H9 (cell line): ENCODE measurements at regions not wholly inside any gene's neighbourhood (a gene's known extent, or its start where the extent isn't known, plus 50 kb on each side); places are given as distances from the start of the nearest gene placed in this dataset.

ENCODE experiments used
- DNase-seq: peaks from one replicate; pipeline ENCODE4 v3.0.0-alpha.2; 2017
- H2AFZ ChIP-seq: one replicate; pipeline ENCODE4 v1.6.1; 2013; ENCODE audit warnings: mild to moderate bottlenecking, low read length, control low read depth, moderate library complexity
- H2AK5ac ChIP-seq: 2 replicates; pipeline ENCODE4 v1.6.1; 2013; ENCODE audit warnings: low read length, control low read depth, mixed read lengths; ENCODE audit not compliant: insufficient read length
- H2BK120ac ChIP-seq: one replicate; pipeline ENCODE4 v1.6.1; 2013; ENCODE audit warnings: low read depth, mild to moderate bottlenecking, low read length, control low read depth, inconsistent platforms; ENCODE audit not compliant: poor library complexity, severe bottlenecking
- H2BK12ac ChIP-seq: 2 replicates; pipeline ENCODE4 v1.6.1; 2013; ENCODE audit warnings: low read length, control low read depth, mixed read lengths, low read depth; ENCODE audit not compliant: insufficient read length
- H2BK15ac ChIP-seq: 2 replicates; pipeline ENCODE4 v1.6.1; 2013; ENCODE audit warnings: low read depth, low read length, control low read depth
- H2BK20ac ChIP-seq: one replicate; pipeline ENCODE4 v1.6.1; 2013; ENCODE audit warnings: low read depth, mild to moderate bottlenecking, low read length, control low read depth, inconsistent platforms; ENCODE audit not compliant: poor library complexity, severe bottlenecking
- H2BK5ac ChIP-seq: 2 replicates; pipeline ENCODE4 v1.6.1; 2013; ENCODE audit warnings: low read length, control low read depth, mixed read lengths; ENCODE audit not compliant: insufficient read length
- H3K14ac ChIP-seq: 2 replicates; pipeline ENCODE4 v1.6.1; 2013; ENCODE audit warnings: low read length, control low read depth; ENCODE audit not compliant: insufficient read depth
- H3K18ac ChIP-seq: 2 replicates; pipeline ENCODE4 v1.6.1; 2013; ENCODE audit warnings: low read depth, mild to moderate bottlenecking, mixed read lengths, low read length, control low read depth; ENCODE audit not compliant: insufficient read length
- H3K23ac ChIP-seq: 2 replicates; pipeline ENCODE4 v1.6.1; 2013; ENCODE audit warnings: low read length, control low read depth, mixed read lengths, low read depth; ENCODE audit not compliant: insufficient read length
- H3K23me2 ChIP-seq: 2 replicates; pipeline ENCODE4 v1.6.1; 2013; ENCODE audit warnings: low read depth, mild to moderate bottlenecking, mixed read lengths, low read length, control low read depth; ENCODE audit not compliant: insufficient read length, poor library complexity, severe bottlenecking
- H3K27ac ChIP-seq: 2 replicates; pipeline ENCODE4 v1.5.1; 2013; ENCODE audit warnings: low read length, control low read depth, mixed read lengths, low read depth; ENCODE audit not compliant: insufficient read length
- H3K27me3 ChIP-seq: 2 replicates; pipeline ENCODE4 v1.6.1; 2013; ENCODE audit warnings: low read length, control low read depth, inconsistent platforms; ENCODE audit not compliant: insufficient read depth
- H3K4ac ChIP-seq: 2 replicates; pipeline ENCODE4 v1.6.1; 2013; ENCODE audit warnings: low read depth, mild to moderate bottlenecking, control low read depth, inconsistent platforms, low read length, moderate library complexity
- H3K4me1 ChIP-seq: 2 replicates; pipeline ENCODE4 v1.6.1; 2013; ENCODE audit warnings: low read length, control low read depth, inconsistent platforms; ENCODE audit not compliant: insufficient read depth
- H3K4me2 ChIP-seq: 2 replicates; pipeline ENCODE4 v1.6.1; 2013; ENCODE audit warnings: low read length, control low read depth, mixed read lengths; ENCODE audit not compliant: insufficient read length, insufficient read depth
- H3K56ac ChIP-seq: 2 replicates; pipeline ENCODE4 v1.6.1; 2013; ENCODE audit warnings: low read depth, mild to moderate bottlenecking, mixed read lengths, low read length, control low read depth; ENCODE audit not compliant: insufficient read length
- H3K79me1 ChIP-seq: 2 replicates; pipeline ENCODE4 v1.6.1; 2013; ENCODE audit warnings: low read depth, mild to moderate bottlenecking, moderate library complexity, low read length, control low read depth, inconsistent platforms; ENCODE audit not compliant: insufficient read depth, poor library complexity, severe bottlenecking
- H3K79me2 ChIP-seq: 2 replicates; pipeline ENCODE4 v1.6.1; 2013; ENCODE audit warnings: low read length, control low read depth, inconsistent platforms; ENCODE audit not compliant: insufficient read depth
- H3K9ac ChIP-seq: 2 replicates; pipeline ENCODE4 v1.6.1; 2013; ENCODE audit warnings: low read length, control low read depth, mixed read lengths; ENCODE audit not compliant: insufficient read length; ENCODE audit errors: extremely low read depth
- H3K9me3 ChIP-seq: one replicate; pipeline ENCODE4 v1.6.1; 2013; ENCODE audit warnings: low read depth, low read length, inconsistent platforms; ENCODE audit not compliant: control insufficient read depth
- H3T11ph ChIP-seq: one replicate; pipeline ENCODE4 v1.6.1; 2013; ENCODE audit warnings: mild to moderate bottlenecking, low read length, control low read depth, inconsistent platforms
- H4K20me1 ChIP-seq: one replicate; pipeline ENCODE4 v1.6.1; 2013; ENCODE audit not compliant: control insufficient read depth, insufficient read length, insufficient read depth
- H4K5ac ChIP-seq: 2 replicates; pipeline ENCODE4 v1.6.1; 2013; ENCODE audit warnings: low read depth, mild to moderate bottlenecking, mixed read lengths, low read length, control low read depth; ENCODE audit not compliant: insufficient read length
- H4K8ac ChIP-seq: replicated peaks from 2 replicates; pipeline ENCODE4 v1.6.1; 2013; ENCODE audit warnings: low read length, control low read depth, mixed read lengths, low read depth; ENCODE audit not compliant: insufficient read length
- H4K91ac ChIP-seq: 2 replicates; pipeline ENCODE4 v1.6.1; 2013; ENCODE audit warnings: low read depth, mild to moderate bottlenecking, moderate library complexity, mixed read lengths, low read length, control low read depth; ENCODE audit not compliant: insufficient read length
- H3K27ac Mint-ChIP-seq, 3 experiments: 2 replicates in 2 of 3; 3 replicates in 1 of 3; pipeline ENCODE4 v1.8.0; 2020 to 2021; ENCODE audit warnings: mixed read lengths in 3 of 3, mild to moderate bottlenecking in 1 of 3, moderate library complexity in 1 of 3
- H3K27me3 Mint-ChIP-seq: 2 replicates; pipeline ENCODE4 v1.8.0; 2021; ENCODE audit warnings: low read depth, mild to moderate bottlenecking, moderate library complexity, mixed read lengths
- H3K36me3 Mint-ChIP-seq, 3 experiments: 2 replicates in 2 of 3; 3 replicates in 1 of 3; pipeline ENCODE4 v1.8.0; 2020 to 2021; ENCODE audit warnings: low read depth in 3 of 3, mixed read lengths in 3 of 3; ENCODE audit not compliant: insufficient read depth in 1 of 3
- H3K4me1 Mint-ChIP-seq, 2 experiments: 2 replicates each; pipeline ENCODE4 v1.8.0; 2020; ENCODE audit warnings: mixed read lengths in 2 of 2
- H3K4me3 Mint-ChIP-seq, 2 experiments: 2 replicates in 1 of 2; 3 replicates in 1 of 2; pipeline ENCODE4 v1.8.0; 2020 to 2021; ENCODE audit warnings: mild to moderate bottlenecking in 2 of 2, mixed read lengths in 2 of 2, moderate library complexity in 1 of 2
- H3K9me3 Mint-ChIP-seq, 2 experiments: 2 replicates in 1 of 2; 3 replicates in 1 of 2; pipeline ENCODE4 v1.8.0; 2020; ENCODE audit warnings: mild to moderate bottlenecking in 2 of 2, mixed read lengths in 2 of 2, moderate library complexity in 1 of 2
- WGBS: extraction: QIAGEN DNeasy Blood & Tissue Kit; methylation state at CpG from one replicate; pipeline ENCODE4 v1.1.7; 2013; ENCODE audit warnings: missing lambda C conversion rate, low lambda C conversion rate, mixed read lengths; ENCODE audit not compliant: insufficient read length; ENCODE audit errors: extremely low coverage; 5-methylcytosine and 5-hydroxymethylcytosine counted together
- TF ChIP-seq, protein P1 (sequence below): fragments of 200-600 bp; sonication (generic); conservative IDR thresholded peaks from 3 replicates; pipeline ENCODE4 v1.8.0; 2021; ENCODE audit warnings: antibody characterized with exemption, mild to moderate bottlenecking

DNA sequence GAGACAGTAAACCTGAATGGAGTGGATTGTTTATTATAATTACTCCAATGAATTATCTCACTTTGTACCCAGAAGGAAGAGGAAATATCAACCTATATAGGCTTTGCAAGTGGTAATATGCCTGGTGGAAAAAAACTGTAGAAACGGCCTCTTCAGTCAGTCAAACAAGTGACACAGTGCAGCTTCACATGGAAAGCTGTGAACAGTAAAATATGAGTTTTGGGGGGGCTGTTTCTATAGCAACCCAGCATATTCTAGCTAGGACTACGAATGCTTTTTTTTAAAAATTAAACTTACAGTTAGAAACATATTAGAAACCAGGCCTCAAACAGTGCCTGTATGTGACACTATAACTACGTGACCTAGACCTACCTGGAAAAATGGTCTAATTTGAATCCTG lies 150.1 kb downstream of the PPP1R2C start:
- no peak for DNase-seq
- no peak overlapping the region for H3K4me3 Mint-ChIP-seq
- H3K36me3 Mint-ChIP-seq: peaks cover 0 to 7% (median 4%) of the 10 kb centered on the region in 3 experiments; a peak in 3 of 7 replicates

More for the DNA sequence above, 150.1 kb downstream of the PPP1R2C start:
- Mint-ChIP-seq H3K4me1 (peaks cover 9 to 12% of the 10 kb centered on the region in 2 experiments), H3K27me3 (no peaks in the 10 kb centered on the region), H3K9me3 (peaks cover 3 to 29% of the 10 kb centered on the region in 2 experiments; a peak in 4 of 5 replicates), H3K27ac (no peak overlapping the region)
- TF ChIP-seq, protein P1, sequence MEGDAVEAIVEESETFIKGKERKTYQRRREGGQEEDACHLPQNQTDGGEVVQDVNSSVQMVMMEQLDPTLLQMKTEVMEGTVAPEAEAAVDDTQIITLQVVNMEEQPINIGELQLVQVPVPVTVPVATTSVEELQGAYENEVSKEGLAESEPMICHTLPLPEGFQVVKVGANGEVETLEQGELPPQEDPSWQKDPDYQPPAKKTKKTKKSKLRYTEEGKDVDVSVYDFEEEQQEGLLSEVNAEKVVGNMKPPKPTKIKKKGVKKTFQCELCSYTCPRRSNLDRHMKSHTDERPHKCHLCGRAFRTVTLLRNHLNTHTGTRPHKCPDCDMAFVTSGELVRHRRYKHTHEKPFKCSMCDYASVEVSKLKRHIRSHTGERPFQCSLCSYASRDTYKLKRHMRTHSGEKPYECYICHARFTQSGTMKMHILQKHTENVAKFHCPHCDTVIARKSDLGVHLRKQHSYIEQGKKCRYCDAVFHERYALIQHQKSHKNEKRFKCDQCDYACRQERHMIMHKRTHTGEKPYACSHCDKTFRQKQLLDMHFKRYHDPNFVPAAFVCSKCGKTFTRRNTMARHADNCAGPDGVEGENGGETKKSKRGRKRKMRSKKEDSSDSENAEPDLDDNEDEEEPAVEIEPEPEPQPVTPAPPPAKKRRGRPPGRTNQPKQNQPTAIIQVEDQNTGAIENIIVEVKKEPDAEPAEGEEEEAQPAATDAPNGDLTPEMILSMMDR: no peak
- Histone ChIP-seq H3K56ac (no peak overlapping the region), H3K4me1 (no peaks in the 10 kb centered on the region), H3K79me2 (no peaks in the 10 kb centered on the region), H3K9ac (no peak overlapping the region), H3K27ac (no peak overlapping the region), H2AK5ac (no peak overlapping the region), H4K91ac (no peak overlapping the region), H2BK15ac (no peak overlapping the region), H3K9me3 (no peaks in the 10 kb centered on the region), H3K79me1 (no peaks in the 10 kb centered on the region), H3K27me3 (no peaks in the 10 kb centered on the region), H2AFZ (no peak overlapping the region), H2BK5ac (no peak overlapping the region), H2BK20ac (no peak overlapping the region), H3K23ac (no peak overlapping the region), H3K23me2 (no peaks in the 10 kb centered on the region), H3K18ac (no peak overlapping the region), H4K20me1 (no peaks in the 10 kb centered on the region), H3K4me2 (no peak overlapping the region), H4K8ac (no peak overlapping the region), H2BK12ac (no peak overlapping the region), H2BK120ac (no peak overlapping the region), H3T11ph (no peak overlapping the region), H4K5ac (no peak overlapping the region), H3K14ac (no peak overlapping the region), H3K4ac (no peak overlapping the region)
- no CpG with 5 or more reads among the region's 3 CpGs for WGBS
